ENCODE measurements at regions not wholly inside any gene's neighbourhood (a gene's known extent, or its start where the extent isn't known, plus 50 kb on each side); places are given as distances from the start of the nearest gene placed in this dataset.

GRCh38 chr15:56532721-56533460, 68.0 kb upstream of the MNS1 start:
- Histone ChIP-seq H3K9me3 (ENCODE audit: control insufficient read depth, low read length) (no peaks in the 10 kb centered on the region), H3K27me3 (replicated peaks; ENCODE audit: control insufficient read depth, insufficient read depth, low read length, poor library complexity, severe bottlenecking) (no peaks in the 10 kb centered on the region), H3K27ac (ENCODE audit: insufficient read depth, low read length, poor library complexity, severe bottlenecking) (no peak overlapping the region), H3K36me3 (ENCODE audit: control insufficient read depth, insufficient read depth, low read length) (no peaks in the 10 kb centered on the region), H3K4me3 (ENCODE audit: insufficient read depth, low read depth, low read length, poor library complexity, severe bottlenecking) (no peak overlapping the region), H3K4me1 (ENCODE audit: control insufficient read depth, insufficient read depth, low read length, poor library complexity, severe bottlenecking) (peaks cover under 1% of the 10 kb centered on the region)
- DNase-seq = no peak

- no peak overlapping the region for H3K27ac ChIP-seq (ENCODE audit: insufficient read depth, low read length, poor library complexity, severe bottlenecking)
- no peaks in the 10 kb centered on the region for H3K4me1 ChIP-seq (ENCODE audit: control insufficient read depth, insufficient read depth, low read length, poor library complexity, severe bottlenecking)
- no peak for DNase-seq
- no peaks in the 10 kb centered on the region for H3K27me3 ChIP-seq (replicated peaks; ENCODE audit: control insufficient read depth, insufficient read depth, low read length, poor library complexity, severe bottlenecking)
- no peaks in the 10 kb centered on the region for H3K36me3 ChIP-seq (ENCODE audit: control insufficient read depth, insufficient read depth, low read length)
- H3K4me3 ChIP-seq (ENCODE audit: insufficient read depth, low read depth, low read length, poor library complexity, severe bottlenecking) = no peak overlapping the region
- no peaks in the 10 kb centered on the region for H3K9me3 ChIP-seq (ENCODE audit: control insufficient read depth, low read length)
These were observed 65.2 kb upstream of the MNS1 start for GRCh38 chr15:56530157-56530556.

- DNase-seq = no peak
- no peak overlapping the region for H3K27ac ChIP-seq (ENCODE audit: insufficient read depth, low read length, poor library complexity, severe bottlenecking)
- H3K4me1 ChIP-seq (ENCODE audit: control insufficient read depth, insufficient read depth, low read length, poor library complexity, severe bottlenecking) = no peaks in the 10 kb centered on the region
- H3K36me3 ChIP-seq (ENCODE audit: control insufficient read depth, insufficient read depth, low read length) = no peaks in the 10 kb centered on the region
- H3K27me3 ChIP-seq (replicated peaks; ENCODE audit: control insufficient read depth, insufficient read depth, low read length, poor library complexity, severe bottlenecking) = no peaks in the 10 kb centered on the region
- H3K9me3 ChIP-seq (ENCODE audit: control insufficient read depth, low read length) = no peaks in the 10 kb centered on the region
- H3K4me3 ChIP-seq (ENCODE audit: insufficient read depth, low read depth, low read length, poor library complexity, severe bottlenecking) = no peak overlapping the region
These were observed 63.2 kb upstream of the MNS1 start for GRCh38 chr15:56528136-56528535.

GRCh38 chr15:56524915-56525314, 60.0 kb upstream of the MNS1 start:
- no peaks in the 10 kb centered on the region for H3K4me1 ChIP-seq (ENCODE audit: control insufficient read depth, insufficient read depth, low read length, poor library complexity, severe bottlenecking)
- peaks cover under 1% of the 10 kb centered on the region for H3K27me3 ChIP-seq (replicated peaks; ENCODE audit: control insufficient read depth, insufficient read depth, low read length, poor library complexity, severe bottlenecking)
- H3K9me3 ChIP-seq (ENCODE audit: control insufficient read depth, low read length) = no peaks in the 10 kb centered on the region
- no peak overlapping the region for H3K4me3 ChIP-seq (ENCODE audit: insufficient read depth, low read depth, low read length, poor library complexity, severe bottlenecking)
- DNase-seq = no peak
- no peak overlapping the region for H3K27ac ChIP-seq (ENCODE audit: insufficient read depth, low read length, poor library complexity, severe bottlenecking)
- H3K36me3 ChIP-seq (ENCODE audit: control insufficient read depth, insufficient read depth, low read length) = no peaks in the 10 kb centered on the region

- Histone ChIP-seq H3K4me3 (ENCODE audit: insufficient read depth, low read depth, low read length, poor library complexity, severe bottlenecking) (no peak overlapping the region), H3K4me1 (ENCODE audit: control insufficient read depth, insufficient read depth, low read length, poor library complexity, severe bottlenecking) (no peaks in the 10 kb centered on the region), H3K27ac (ENCODE audit: insufficient read depth, low read length, poor library complexity, severe bottlenecking) (no peak overlapping the region), H3K9me3 (ENCODE audit: control insufficient read depth, low read length) (no peaks in the 10 kb centered on the region), H3K36me3 (ENCODE audit: control insufficient read depth, insufficient read depth, low read length) (no peaks in the 10 kb centered on the region), H3K27me3 (replicated peaks; ENCODE audit: control insufficient read depth, insufficient read depth, low read length, poor library complexity, severe bottlenecking) (peaks cover 4% of the 10 kb centered on the region)
- no peak for DNase-seq
These were observed 58.6 kb upstream of the MNS1 start for GRCh38 chr15:56523521-56523920.

- Histone ChIP-seq H3K36me3 (ENCODE audit: control insufficient read depth, insufficient read depth, low read length) (no peaks in the 10 kb centered on the region), H3K27ac (ENCODE audit: insufficient read depth, low read length, poor library complexity, severe bottlenecking) (no peak overlapping the region), H3K27me3 (replicated peaks; ENCODE audit: control insufficient read depth, insufficient read depth, low read length, poor library complexity, severe bottlenecking) (peaks cover 4% of the 10 kb centered on the region), H3K9me3 (ENCODE audit: control insufficient read depth, low read length) (no peaks in the 10 kb centered on the region), H3K4me1 (ENCODE audit: control insufficient read depth, insufficient read depth, low read length, poor library complexity, severe bottlenecking) (no peaks in the 10 kb centered on the region), H3K4me3 (ENCODE audit: insufficient read depth, low read depth, low read length, poor library complexity, severe bottlenecking) (no peak overlapping the region)
- no peak for DNase-seq
These were observed 54.1 kb upstream of the MNS1 start for GRCh38 chr15:56519000-56519399.

All from effector memory CD4-positive, alpha-beta T cell (primary cell).